CD4-positive, alpha-beta T cell treated with Interleukin-17A for 1 hour (primary cell): ENCODE measurements at regions not wholly inside any gene's neighbourhood (a gene's known extent, or its start where the extent isn't known, plus 50 kb on each side); places are given as distances from the start of the nearest gene placed in this dataset.
"Not testable (repeated sequence)": the region's sequence is repeated elsewhere in the genome, so short reads cannot be mapped to it uniquely, and the experiment has no call there.

ENCODE experiments used
- DNase-seq: peaks from one replicate; pipeline ENCODE4 v3.0.0-alpha.2; 2020

DNA sequence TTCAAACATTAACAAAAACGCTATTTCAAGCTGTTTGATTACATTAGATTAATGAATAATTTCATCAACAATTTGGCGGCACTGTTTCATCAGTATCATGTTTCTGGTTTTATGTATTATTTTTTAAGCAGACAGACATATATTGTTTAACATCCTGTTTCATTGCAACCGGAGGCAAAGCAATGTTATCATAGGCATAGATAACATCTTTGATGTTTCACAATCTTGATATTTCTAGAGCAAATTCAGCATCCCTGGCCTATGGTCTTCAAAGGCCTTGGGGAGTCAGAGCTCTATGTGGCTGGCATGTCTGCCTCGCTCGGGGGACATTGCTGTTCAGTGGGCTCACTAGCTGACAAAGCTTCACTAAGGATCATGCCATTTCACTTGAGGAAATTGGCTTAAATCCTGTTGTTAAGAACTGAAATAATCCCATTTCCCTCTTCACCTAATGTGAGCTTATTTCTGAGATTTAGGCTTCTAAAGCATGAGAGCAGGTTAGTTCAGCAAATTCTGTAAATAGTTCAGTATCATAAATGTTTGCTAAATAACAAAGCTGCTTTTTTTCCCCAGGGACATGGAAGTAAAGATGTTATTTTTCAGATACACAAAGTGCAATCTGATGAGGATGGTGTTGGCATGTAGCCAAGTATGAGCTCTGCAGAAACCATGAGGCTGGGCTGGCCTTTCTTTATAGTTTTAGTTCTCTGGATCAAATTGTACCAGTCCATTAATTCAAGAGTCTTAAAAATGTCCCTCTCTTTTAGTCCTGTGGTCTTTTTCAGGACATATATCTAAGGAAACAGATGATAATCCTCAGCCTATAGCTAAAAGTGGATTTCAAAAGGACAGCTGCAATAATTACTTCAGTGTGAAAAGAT is 941.4 kb downstream of the PLOD2 start:
- DNase-seq = no peak

DNA sequence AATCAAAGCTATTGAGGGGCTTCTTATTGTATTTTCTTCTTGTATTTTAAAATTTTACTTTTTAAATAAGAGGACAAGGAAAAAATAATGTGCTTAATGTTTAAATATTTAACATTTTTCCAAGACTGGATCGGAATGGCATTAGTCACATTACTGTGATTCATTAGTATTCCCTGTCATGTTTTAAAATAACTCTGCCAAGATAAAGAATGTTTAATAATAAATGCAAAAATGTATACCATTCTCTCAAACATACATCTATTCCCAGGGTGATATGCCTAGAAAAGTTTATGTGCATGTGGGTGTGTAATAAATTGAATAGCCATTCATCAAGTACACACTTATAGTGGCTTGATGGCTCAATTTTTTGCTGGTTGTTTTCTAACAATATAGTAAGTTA is 936.1 kb downstream of the PLOD2 start:
- DNase-seq = no peak

DNA sequence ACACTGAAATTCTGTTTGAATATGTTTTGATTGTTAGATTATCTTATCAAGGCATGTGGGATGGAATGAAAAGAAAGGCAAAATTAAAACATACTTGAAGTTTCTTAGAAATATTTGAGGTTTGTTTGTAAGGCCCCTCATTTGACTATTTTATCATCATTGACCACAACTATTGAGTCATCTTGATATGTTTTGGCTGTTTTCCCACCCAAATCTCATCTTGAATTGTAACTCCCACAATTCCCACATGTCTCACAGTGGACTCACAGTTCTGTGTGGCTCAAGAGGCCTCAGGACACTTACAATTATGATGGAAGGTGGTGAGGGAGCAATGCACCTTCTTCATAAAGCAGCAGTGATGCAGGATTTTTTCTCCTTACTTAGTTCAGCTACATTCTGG is 917.1 kb downstream of the PLOD2 start:
- no peak for DNase-seq

DNA sequence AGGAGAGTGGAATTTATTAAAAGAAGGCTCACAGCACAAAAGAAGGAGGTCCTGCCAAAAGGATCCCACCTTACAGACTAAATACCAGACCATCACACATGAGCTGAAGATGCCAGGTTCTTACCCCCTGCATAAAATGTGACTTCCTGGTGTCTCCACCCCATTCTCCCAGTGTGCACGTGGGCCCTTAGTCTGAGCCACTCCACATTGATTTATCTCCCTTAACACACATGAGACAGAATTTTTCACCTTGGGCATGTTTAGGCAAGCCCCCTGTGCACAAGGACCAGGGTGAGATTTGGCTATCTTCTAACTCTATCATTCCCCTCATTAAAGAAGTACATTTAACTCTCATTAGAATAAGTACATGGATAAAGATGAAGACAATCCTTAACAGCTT is 916.7 kb downstream of the PLOD2 start:
- DNase-seq = no peak

DNA sequence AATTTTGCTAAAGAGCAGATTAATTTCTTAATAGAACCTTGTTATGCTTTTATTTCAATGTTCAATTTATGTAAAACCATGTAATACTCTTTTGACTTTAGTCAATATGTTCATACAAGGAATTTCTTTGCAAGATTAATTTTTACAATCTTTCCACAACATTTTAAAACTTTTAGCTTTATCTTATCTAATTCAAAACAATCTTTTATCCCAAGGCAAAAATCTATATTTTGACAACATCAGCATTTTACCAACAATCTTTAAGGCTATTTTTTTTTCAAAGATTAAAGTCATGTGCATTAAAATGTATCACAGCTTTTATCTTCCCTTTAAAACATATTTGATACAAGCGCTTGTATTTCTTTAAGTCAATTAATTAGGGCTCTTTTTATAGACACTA is 914.7 kb downstream of the PLOD2 start:
- no peak for DNase-seq

DNA sequence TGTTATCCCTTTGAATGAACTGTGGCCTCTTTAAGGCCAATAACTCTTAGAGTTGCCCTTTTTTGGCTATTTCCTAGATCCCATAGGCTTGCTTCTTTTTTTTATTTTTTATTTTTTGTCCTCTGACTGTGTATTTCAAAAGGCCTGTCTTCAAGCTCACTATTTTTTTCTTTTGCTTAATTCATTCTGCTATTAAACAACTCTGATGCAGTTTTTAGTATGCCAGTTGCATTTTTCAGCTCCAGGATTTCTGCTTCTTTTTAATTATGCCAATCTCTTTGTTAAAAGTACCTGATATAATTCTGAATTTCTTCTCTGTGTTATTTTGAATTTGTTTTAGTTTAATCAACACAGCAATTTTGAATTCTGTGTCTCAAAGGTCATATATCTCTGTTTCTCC is 912.1 kb downstream of the PLOD2 start:
- DNase-seq = no peak

DNA sequence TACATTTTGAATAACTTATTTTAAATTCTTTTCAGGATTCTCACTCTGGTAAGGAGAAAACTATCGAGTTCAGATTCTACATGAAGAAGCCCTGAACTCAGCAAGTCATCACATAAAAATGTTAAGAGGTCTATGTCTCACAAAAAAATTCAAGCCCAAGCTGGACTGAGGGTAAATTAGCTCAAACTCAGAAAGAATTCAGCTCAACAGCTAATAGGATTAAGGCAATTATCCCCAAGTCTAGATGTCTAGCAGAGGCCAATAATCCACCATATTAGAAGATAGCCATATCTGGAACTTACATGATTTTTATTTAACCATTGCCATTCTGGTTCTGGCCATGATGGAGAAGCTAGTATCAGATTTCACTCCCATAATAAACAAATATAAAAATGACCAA is 909.7 kb downstream of the PLOD2 start:
- DNase-seq = no peak

DNA sequence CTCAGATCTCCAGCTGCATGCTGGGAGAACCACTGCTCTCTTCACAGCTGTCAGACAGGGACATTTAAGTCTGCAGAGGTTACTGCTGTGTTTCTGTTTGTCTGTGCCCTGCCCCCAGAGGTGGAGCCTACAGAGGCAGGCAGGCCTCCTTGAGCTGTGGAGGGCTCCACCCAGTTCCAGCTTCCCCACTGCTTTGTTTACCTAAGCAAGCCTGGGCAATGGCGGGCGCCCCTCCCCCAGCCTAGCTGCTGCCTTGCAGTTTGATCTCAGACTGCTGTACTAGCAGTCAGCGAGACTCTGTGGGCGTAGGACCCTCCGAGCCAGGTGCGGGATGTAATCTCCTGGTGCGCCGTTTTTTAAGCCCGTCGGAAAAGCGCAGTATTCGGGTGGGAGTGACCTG is 903.0 kb downstream of the PLOD2 start:
- DNase-seq = not testable (repeated sequence)

DNA sequence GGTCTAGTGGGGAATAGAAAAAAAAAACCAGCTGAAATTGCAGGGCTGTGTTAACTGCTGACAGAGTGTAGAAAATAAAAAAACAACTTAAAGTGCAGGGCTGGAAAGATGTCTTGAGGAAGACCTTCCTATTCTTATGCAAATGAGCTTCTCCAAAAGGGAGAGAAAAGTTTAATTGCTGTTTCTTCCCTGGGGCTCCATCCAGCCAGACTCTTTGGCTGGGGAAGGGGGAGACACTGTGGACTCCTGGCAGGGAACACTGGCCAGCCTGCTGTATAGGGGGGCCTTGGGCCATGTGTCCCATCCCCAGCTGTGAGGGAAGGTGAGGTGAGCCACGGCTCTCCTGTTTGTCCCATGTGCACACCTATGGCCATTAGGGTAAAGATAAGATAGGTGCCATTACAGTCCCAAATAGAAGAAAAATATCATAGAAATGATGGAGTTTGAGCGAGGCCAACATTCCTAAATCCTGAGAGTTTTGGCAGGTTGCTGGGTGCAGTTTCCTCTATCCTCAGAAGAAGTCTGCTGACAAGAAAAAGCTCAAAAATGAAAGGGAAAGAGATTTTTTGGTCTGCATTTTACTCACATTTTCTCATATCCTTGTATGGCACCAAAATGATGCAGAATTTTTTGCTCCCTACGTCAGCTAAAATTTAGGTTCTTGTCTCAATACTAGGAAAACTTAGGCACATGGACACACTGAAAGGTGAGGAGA is 901.7 kb downstream of the PLOD2 start:
- DNase-seq = no peak

DNA sequence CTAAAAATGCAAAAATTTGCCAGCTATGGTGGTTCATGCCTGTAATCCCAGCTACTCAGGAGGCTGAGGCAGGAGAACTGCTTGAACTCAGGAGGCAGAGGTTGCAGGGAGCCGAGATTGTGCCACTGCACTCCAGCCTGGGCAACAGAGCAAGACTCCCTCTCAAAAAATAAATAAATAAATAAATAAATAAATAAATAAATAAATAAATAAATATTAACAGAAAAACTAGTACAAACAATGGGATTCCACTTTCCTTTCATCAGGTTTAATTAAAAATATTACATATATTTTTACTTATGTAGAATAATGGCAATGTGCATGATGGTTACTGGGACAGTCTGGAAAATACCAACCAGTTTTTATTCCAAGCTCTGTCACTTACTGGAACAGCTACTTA is 897.5 kb downstream of the PLOD2 start:
- DNase-seq = not testable (repeated sequence)

DNA sequence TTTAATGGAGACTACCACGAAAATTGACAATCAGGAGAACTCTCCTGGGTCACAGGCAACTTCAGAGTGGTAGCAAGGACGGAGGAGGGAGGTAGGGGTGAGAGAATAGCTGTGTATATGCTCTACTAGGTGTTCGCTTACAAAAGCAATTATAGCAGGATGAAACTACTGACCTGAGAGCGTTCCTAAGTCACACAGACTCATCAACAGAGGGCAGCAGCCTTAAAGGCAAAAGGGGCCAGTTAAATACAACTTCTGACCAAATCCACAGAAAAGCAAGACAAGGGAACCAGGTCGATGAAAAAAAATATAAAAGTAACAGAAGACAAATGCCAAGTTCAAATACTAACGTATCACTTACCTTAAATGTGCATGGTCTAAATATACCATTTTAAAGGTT is 894.6 kb downstream of the PLOD2 start:
- DNase-seq = no peak

DNA sequence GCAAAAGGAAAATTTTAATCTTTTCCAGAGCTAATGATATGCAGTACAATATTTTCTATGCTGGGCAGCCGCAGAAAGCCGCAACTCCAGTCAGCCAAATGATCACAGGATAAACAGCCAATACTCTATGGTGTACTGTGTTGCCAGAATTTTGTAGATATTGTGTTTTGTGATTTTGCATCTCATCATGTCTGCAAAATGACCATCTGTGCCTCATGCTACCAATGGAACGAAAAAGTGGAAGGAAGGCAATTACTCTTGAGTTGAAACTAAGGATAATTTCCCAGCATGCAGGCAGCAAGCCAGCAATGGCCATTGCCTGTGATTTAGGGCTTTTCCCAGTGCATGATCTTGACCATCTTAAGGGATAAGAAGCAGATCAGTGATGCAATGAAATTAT is 891.9 kb downstream of the PLOD2 start:
- no peak for DNase-seq

DNA sequence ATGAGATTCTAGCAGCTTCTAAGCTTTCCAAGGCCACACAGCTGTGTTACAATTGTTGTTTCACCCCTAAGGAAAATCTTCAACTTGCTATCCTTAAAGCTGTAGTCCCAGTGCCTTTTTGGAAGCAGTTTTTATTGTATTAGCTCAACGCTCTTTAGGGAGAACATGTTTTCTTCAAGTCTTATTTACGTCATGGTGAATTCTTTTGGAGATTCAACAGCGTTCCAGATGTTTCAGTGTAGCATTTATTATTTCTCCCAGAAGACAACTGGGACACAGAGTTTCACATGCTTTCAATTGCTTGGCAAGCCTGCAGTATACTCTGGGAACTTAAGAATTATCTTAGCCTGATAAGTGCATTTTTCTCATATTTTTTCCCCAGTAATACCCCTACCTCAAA is 888.3 kb downstream of the PLOD2 start:
- no peak for DNase-seq

DNA sequence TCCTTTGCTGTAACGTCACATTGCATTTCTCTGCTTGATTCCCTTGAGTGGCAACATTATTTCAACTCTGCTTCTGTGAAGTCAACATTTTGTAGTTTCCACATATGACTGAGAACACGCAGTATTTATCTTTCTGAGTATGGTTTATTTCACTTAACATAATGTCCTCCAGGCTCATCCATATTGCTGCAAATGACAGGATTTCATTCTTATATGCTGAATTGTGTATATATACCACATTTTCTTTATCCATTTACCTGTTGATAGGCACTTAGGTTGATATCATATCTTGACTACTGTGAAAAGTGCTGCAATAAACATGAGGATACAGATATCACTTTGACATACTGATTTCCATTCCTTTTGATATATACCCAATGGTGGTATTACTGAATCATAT is 878.5 kb downstream of the PLOD2 start:
- no peak for DNase-seq

DNA sequence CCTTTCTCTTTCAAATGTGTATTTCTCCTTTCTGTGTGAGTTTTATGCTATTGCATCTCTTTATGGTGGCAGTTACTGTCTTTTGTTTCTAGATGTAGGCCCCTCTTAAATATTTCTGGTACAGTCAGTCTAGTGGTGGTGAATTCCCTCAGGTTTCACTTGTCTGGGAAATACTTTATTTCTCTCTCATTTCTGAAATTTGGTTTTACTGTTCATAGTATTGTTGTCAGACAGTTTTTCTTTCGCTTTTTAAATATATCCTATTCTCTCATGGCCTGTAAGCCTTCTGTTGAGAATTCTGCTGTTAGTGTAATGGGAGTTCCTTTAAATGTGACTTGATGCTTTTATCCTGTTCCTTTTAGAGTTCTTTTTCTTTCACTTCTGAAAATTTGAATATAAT is 874.0 kb downstream of the PLOD2 start:
- no peak for DNase-seq

DNA sequence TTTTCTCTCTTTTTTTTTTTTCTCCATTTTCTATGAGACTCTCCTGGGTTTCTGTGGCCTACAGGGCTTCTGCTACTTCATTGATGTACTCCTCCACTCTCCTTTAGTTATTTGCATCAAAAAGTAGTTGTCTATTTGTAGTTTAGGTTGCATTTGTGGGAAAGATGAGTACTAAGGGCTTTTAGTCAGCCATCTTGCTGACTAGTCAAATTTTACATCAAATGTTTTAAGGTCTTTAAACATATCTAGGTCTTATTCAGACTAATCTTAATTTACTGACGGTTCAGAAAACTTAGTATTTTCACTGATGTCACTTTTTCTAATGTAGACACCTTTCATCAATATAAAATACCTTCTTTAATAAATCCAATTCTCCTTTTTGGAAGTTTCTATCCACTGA is 871.0 kb downstream of the PLOD2 start:
- no peak for DNase-seq

DNA sequence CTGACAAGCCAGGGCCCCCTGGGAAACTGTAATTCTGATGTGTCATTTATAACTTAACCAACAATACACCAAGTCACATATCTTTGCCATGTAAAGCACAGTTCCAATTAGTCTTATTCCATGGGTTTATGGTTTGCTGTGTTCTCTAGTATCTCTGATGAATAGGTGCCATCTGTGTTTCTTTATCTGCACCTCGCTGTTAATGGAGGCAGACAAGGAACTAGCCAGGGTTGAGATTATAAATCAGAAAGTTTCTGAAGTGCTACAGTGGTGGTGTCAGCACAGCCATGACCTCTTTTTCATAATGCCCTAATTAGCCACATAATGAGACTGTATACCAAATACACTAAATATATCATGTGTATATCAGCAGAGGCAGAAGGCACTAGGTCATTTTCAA is 866.4 kb downstream of the PLOD2 start:
- no peak for DNase-seq

DNA sequence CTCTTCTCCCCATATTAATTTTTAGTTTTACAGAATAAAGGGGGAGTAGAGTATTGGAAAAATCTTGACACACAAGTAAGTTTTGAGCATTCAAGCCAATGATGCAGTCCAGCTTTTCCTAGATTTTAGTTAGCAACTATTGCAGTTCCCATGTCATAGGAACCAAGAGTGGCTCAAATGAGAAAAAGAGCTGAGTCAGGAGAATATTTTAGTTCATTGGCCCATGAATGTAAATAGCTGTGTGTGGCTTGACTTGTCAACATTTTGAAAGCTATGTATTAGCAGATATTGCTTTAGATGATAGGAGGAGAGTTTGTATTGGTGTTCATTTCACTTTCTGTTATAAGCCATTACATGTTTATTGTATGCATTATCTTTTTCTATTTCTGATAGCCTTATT is 853.7 kb downstream of the PLOD2 start:
- no peak for DNase-seq

DNA sequence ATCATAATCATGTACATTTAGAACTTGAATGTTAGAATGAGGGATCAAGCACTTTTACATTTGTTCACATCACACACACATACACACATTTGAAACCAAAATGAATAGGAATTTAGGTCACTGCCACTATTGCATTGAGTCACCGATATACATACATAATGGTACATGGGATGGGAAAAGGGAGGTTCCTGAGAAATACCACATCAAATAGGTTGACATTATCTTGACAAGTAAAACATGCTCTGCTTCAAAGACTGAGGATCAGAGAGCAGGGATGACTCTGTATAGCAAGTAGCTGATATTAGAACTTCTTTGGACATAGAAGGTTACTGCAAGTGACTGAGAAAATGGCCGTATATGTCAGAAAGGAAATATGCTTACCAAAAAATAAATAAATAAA is 847.2 kb downstream of the PLOD2 start:
- DNase-seq = no peak

DNA sequence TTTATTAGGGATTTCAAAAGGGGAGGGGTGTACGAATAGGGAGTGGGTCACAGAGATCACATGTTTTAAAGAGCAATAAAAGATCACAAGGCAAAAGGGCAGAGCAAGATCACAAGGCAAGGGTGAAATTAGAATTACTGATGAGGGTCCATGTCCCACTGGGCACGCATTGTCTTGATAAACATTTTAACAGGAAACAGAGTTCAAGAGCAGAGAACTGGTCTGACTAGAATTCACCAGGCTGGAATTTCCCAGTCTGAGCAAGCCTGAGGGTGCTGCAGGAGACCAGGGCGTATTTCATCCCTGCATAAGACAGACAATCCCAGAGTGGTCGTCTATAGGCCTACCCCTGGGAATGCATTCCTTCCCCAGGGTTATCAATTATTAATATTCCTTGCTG is 844.7 kb downstream of the PLOD2 start:
- DNase-seq = not testable (repeated sequence)

DNA sequence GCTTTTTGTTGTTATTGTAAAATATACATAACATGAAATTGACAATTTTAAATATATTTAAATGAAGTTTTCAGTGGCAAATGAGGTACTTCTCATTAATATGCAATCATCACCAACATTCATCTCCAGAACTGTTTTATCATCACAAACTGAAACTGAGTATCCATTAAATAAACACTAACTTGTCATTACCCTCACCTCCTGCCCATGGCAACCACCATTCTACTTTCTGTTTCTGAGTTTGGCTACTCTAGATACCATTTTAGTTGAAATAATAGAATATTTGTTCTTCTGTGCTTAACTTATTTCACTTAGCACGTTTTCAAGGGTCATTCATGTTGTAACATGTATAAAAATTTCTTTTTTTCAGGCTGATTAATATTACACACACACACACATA is 834.3 kb downstream of the PLOD2 start:
- DNase-seq = no peak

DNA sequence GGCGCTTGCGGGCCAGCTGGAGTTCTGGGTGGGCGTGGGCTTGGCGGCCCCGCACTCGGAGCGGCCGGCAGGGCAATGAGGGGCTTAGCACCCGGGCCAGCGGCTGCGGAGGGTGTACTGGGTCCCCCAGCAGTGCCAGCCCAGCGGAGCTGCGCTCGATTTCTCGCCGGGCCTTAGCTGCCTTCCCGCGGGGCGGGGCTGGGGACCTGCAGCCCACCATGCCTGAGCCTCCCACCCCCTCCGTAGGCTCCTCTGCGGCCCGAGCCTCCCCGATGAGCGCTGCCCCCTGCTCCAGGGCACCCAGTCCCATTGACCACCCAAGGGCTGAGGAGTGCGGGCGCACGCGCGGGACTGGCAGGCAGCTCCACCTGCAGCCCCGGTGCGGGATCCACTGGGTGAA is 827.6 kb downstream of the PLOD2 start:
- DNase-seq = not testable (repeated sequence)

DNA sequence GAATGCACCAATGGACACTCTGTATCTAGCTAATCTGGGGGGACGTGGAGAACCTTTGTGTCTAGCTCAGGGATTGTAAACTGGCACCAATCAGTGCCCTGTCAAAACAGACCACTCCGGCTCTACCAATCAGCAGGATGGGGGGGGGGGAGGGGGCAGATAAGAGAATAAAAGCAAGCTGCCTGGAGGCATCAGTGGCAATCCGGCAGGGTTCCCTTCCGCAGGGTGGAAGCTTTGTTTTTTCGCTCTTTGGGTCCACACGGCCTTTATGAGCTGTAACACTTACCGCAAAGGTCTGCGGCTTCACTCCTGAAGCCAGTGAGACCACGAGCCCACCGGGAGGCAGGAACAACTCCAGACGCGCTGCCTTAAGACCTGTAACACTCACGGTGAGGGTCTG is 827.1 kb downstream of the PLOD2 start:
- no peak for DNase-seq

DNA sequence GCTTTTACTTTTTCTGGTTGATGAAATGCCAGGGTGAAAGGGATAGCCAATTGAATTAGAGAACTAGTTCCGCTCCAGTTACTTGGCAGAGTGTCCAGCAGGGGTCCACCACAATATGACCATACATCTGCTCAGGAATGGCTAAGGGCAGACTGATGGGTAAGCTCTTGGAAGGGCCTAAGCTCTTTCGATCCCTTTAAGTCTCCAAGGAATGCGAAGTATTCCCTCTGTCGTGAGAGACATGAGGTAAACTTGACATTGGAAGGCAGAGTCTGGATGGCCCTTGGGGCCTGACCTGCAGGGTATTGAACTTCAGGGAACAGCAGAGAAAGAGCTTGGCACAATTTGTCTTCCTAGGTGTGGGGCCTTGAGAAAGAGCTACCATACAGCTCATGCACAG is 805.8 kb downstream of the PLOD2 start:
- DNase-seq = no peak

DNA sequence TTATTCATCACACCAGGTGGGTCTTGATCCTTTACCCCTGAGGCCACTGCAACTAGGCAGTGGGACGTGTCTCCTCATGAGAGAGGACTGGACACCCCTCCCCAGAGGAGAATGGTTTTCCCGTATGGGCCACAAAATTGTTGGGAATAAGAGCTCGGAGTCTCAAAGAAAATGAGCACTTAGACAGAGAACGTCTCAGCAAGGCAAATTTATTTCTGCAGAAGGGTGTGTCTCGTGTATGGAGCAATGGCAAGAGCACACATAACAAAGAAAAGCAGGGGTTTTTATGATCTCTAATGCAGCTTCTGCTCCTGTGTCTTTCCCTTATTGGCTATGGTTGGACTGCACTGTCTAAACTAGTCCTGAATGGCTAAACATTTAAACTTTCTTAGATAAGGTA is 803.5 kb downstream of the PLOD2 start:
- no peak for DNase-seq
